ENCODE measurements at regions not wholly inside any gene's neighbourhood (a gene's known extent, or its start where the extent isn't known, plus 50 kb on each side); places are given as distances from the start of the nearest gene placed in this dataset.

DNA sequence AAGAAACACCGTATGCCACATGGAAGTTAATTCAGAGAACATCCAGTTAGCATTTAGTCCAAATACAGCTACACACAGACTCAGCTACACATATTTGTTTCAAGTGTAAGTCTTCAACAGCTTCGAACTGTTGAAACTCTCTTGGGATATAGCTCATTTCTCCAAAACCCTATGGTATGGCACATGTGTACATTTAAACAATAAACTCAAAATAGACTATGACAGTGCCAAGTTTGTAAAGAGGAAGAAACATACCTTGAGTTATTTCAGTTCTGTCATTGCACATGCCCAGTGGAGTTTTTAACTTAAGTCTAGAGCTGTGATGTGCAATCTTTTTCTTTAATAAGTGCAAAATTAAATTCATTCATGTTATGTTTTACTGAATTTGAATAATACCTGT is 155.1 kb upstream of the RAI14 start:
- Histone ChIP-seq H3K4me1 (replicated peaks in 1 of 2) (peaks cover 12 to 35% of the 10 kb centered on the region in 2 donors), H3K27me3 (no peaks in the 10 kb centered on the region), H3K27ac (no peak overlapping the region), H3K9me3 (replicated peaks in 1 of 3) (no peaks in the 10 kb centered on the region), H3K4me3 (no peak overlapping the region), H3K36me3 (replicated peaks in 1 of 2) (no peaks in the 10 kb centered on the region)
- TF ChIP-seq, protein P1, sequence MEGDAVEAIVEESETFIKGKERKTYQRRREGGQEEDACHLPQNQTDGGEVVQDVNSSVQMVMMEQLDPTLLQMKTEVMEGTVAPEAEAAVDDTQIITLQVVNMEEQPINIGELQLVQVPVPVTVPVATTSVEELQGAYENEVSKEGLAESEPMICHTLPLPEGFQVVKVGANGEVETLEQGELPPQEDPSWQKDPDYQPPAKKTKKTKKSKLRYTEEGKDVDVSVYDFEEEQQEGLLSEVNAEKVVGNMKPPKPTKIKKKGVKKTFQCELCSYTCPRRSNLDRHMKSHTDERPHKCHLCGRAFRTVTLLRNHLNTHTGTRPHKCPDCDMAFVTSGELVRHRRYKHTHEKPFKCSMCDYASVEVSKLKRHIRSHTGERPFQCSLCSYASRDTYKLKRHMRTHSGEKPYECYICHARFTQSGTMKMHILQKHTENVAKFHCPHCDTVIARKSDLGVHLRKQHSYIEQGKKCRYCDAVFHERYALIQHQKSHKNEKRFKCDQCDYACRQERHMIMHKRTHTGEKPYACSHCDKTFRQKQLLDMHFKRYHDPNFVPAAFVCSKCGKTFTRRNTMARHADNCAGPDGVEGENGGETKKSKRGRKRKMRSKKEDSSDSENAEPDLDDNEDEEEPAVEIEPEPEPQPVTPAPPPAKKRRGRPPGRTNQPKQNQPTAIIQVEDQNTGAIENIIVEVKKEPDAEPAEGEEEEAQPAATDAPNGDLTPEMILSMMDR (IDR thresholded peaks at IDR 0.05) = no peak
- no peak for TF ChIP-seq POLR2A (IDR thresholded peaks at IDR 0.05)
- 77 to 92% (median 84%) methylated on average over 2 of the region's 2 CpGs for WGBS, 4 donors
- intact Hi-C loops (cut with DNase I) = no loop called here
- DNase-seq = no peak

DNA sequence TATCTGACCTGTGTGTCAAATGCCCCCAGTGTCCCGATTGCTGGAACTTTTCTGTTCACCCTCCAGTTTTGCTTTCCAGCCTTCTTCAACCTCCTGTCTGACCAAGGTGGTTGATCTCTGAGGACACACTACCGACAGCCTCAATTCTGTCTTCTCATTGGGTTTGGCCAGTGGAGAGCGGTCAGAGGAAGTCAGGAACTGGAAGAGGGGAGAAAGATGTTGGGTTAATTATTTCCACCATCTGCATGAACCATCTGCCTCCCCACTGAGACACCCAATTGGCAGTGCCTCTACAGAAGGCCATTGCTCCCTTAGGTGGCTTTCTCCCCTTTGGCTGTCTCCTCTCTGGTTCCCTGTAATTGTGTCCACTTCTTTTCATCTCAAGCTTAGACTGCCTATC is 154.3 kb upstream of the RAI14 start:
- H3K27ac ChIP-seq = no peak overlapping the region
- 91 to 100% (median 95%) methylated on average over 3 of the region's 3 CpGs for WGBS, 4 donors
- DNase-seq = no peak
- H3K4me3 ChIP-seq = no peak overlapping the region
- H3K36me3 ChIP-seq (replicated peaks in 1 of 2) = no peaks in the 10 kb centered on the region
- peaks cover 12 to 35% of the 10 kb centered on the region in 2 donors for H3K4me1 ChIP-seq (replicated peaks in 1 of 2)
- intact Hi-C loops (cut with DNase I) = no loop called here
- H3K9me3 ChIP-seq (replicated peaks in 1 of 3) = no peaks in the 10 kb centered on the region
- no peaks in the 10 kb centered on the region for H3K27me3 ChIP-seq
- no peak for TF ChIP-seq POLR2A (IDR thresholded peaks at IDR 0.05)
- TF ChIP-seq, protein P1 (IDR thresholded peaks at IDR 0.05) = no peak

DNA sequence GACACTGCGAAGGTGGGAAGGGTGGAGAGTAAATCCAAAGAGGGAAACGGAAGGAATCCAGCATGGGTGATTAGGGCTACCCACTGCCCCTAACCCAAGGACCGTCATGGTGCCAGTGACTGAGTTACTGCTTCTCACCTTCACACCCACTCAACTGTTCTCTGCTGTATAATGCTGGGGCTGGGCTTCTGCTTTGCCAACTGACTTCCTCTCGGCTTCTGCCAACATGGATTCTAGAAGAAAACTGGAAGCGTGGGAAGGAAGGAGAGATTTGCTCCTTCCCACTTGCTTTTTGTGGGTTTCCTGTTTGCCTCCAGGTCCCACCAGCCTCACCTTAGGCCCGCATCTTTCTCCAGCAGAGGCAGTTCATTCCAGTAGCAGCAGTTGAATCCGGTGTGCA is 153.5 kb upstream of the RAI14 start:
- no peak overlapping the region for H3K4me3 ChIP-seq
- TF ChIP-seq POLR2A (IDR thresholded peaks at IDR 0.05) = no peak
- TF ChIP-seq, protein P1 (IDR thresholded peaks at IDR 0.05) = no peak
- DNase-seq = no peak
- no peaks in the 10 kb centered on the region for H3K9me3 ChIP-seq (replicated peaks in 1 of 3)
- peak overlapping the region in 1 of 5 donors; percentile 75 for H3K27ac ChIP-seq
- 79 to 85% (median 83%) methylated on average over 7 of the region's 7 CpGs for WGBS, 4 donors
- no peaks in the 10 kb centered on the region for H3K36me3 ChIP-seq (replicated peaks in 1 of 2)
- intact Hi-C loops (cut with DNase I) = no loop called here
- H3K27me3 ChIP-seq = no peaks in the 10 kb centered on the region
- peaks cover 12 to 35% of the 10 kb centered on the region in 2 donors for H3K4me1 ChIP-seq (replicated peaks in 1 of 2)

DNA sequence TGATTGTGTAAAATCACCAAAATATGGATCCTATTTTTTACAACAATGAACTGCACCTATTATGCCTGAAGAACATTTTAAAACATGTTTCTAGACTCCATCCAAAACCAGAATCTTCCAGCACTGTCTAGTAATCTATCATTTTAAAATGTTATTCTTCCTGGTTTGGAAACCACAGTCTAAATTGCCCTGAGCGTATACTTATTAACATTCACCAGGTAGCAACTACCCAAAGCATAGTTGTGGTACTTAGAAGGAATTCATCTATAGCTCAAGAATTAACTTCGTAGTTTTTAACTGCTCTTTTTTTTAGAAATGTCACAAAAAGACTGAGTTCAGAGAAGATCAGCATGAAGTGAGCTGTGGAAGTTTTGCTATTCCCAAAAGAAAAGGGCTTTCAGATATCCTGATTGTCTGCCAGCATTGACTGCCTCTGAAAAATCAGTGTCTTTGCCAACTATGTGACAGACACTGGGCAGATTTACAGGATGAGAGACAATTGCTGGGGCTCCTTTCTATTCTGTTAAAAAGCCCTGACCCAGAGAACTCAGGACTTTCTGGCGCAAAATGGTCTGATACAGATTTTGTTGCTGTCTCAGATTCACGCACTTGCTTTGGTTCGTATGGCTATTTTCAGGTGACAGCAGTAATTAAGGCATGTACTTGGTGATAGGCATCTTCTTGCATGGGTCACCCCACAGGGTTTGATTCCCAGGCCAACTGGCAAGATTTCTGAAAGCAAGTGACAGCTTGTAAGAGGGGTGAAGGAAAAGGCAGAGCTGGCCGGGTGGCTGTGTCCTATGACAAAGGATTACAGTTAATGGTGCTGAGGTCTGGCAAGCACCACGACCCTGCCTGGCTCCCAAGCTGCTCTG is 152.5 kb upstream of the RAI14 start:
- H3K9me3 ChIP-seq (replicated peaks in 1 of 3) = no peaks in the 10 kb centered on the region
- peak in 5 of 7 donors; percentile 20 to 65 (median 41) for DNase-seq
- H3K27me3 ChIP-seq = no peaks in the 10 kb centered on the region
- intact Hi-C loops (cut with DNase I) = no loop called here
- WGBS, 4 donors = 26 to 33% (median 29%) methylated on average over 7 of the region's 7 CpGs
- H3K27ac ChIP-seq = peak overlapping the region in 4 of 5 donors; percentile 6 to 75 (median 23)
- H3K36me3 ChIP-seq (replicated peaks in 1 of 2) = no peaks in the 10 kb centered on the region
- peak overlapping the region in 1 of 4 donors; percentile 6 for H3K4me3 ChIP-seq
- TF ChIP-seq, protein P1 (IDR thresholded peaks at IDR 0.05) = no peak
- TF ChIP-seq POLR2A (IDR thresholded peaks at IDR 0.05) = no peak
- H3K4me1 ChIP-seq (replicated peaks in 1 of 2) = peaks cover 12 to 29% of the 10 kb centered on the region in 2 donors

All from adrenal gland (tissue), 9 donors.